ENCODE measurements at regions not wholly inside any gene's neighbourhood (a gene's known extent, or its start where the extent isn't known, plus 50 kb on each side); places are given as distances from the start of the nearest gene placed in this dataset.

GRCh38 chr12:39122562-39123204, 217.3 kb upstream of the CPNE8 start:
- intact Hi-C loops (cut with DNase I), result no loop called here
- TF ChIP-seq POLR2AphosphoS5 (IDR thresholded peaks at IDR 0.05), result no peak
- no peak for TF ChIP-seq CTCF (IDR thresholded peaks at IDR 0.05)
- Histone ChIP-seq H3K27me3 (replicated peaks; ENCODE audit: insufficient read depth) (no peaks in the 10 kb centered on the region), H3K9me3 (no peaks in the 10 kb centered on the region), H3K4me1 (replicated peaks) (no peaks in the 10 kb centered on the region), H3K4me3 (no peak overlapping the region), H3K36me3 (no peaks in the 10 kb centered on the region), H3K27ac (no peak overlapping the region)
- no peak for DNase-seq (ENCODE audit: low spot score)
- 95% methylated on average over 6 of the region's 6 CpGs for WGBS

- intact Hi-C loops (cut with DNase I), result no loop called here
- 91% methylated on average over 2 of the region's 2 CpGs for WGBS
- DNase-seq (ENCODE audit: low spot score), result no peak
- Histone ChIP-seq H3K4me3 (no peak overlapping the region), H3K36me3 (no peaks in the 10 kb centered on the region), H3K27ac (no peak overlapping the region), H3K27me3 (replicated peaks; ENCODE audit: insufficient read depth) (no peaks in the 10 kb centered on the region), H3K4me1 (replicated peaks) (no peaks in the 10 kb centered on the region), H3K9me3 (no peaks in the 10 kb centered on the region)
- no peak for TF ChIP-seq POLR2AphosphoS5 (IDR thresholded peaks at IDR 0.05)
- TF ChIP-seq POLR2A (IDR thresholded peaks at IDR 0.05), result no peak
- TF ChIP-seq CTCF (IDR thresholded peaks at IDR 0.05), result no peak
Observed at GRCh38 chr12:39116861-39117260, 211.5 kb upstream of the CPNE8 start.

GRCh38 chr12:39112064-39112463, 206.7 kb upstream of the CPNE8 start:
- no peak for DNase-seq (ENCODE audit: low spot score)

GRCh38 chr12:39105111-39105510, 199.7 kb upstream of the CPNE8 start:
- Histone ChIP-seq H3K9me3 (no peaks in the 10 kb centered on the region), H3K36me3 (no peaks in the 10 kb centered on the region), H3K27me3 (replicated peaks; ENCODE audit: insufficient read depth) (no peaks in the 10 kb centered on the region), H3K27ac (no peak overlapping the region), H3K4me3 (no peak overlapping the region), H3K4me1 (replicated peaks) (no peaks in the 10 kb centered on the region)
- intact Hi-C loops (cut with DNase I), result no loop called here
- no peak for DNase-seq (ENCODE audit: low spot score)
- no peak for TF ChIP-seq CTCF (IDR thresholded peaks at IDR 0.05)
- TF ChIP-seq POLR2A (IDR thresholded peaks at IDR 0.05), result no peak
- no peak for TF ChIP-seq POLR2AphosphoS5 (IDR thresholded peaks at IDR 0.05)

More at GRCh38 chr12:39112064-39112463, 206.7 kb upstream of the CPNE8 start:
- H3K36me3 ChIP-seq, result no peaks in the 10 kb centered on the region
- 91% methylated on average over 5 of the region's 5 CpGs for WGBS
- no peak overlapping the region for H3K4me3 ChIP-seq
- intact Hi-C loops (cut with DNase I), result no loop called here
- H3K27ac ChIP-seq, result no peak overlapping the region
- H3K9me3 ChIP-seq, result no peaks in the 10 kb centered on the region
- H3K27me3 ChIP-seq (replicated peaks; ENCODE audit: insufficient read depth), result no peaks in the 10 kb centered on the region
- H3K4me1 ChIP-seq (replicated peaks), result no peaks in the 10 kb centered on the region
- no peak for TF ChIP-seq POLR2AphosphoS5 (IDR thresholded peaks at IDR 0.05)
- no peak for TF ChIP-seq POLR2A (IDR thresholded peaks at IDR 0.05)
- TF ChIP-seq CTCF (IDR thresholded peaks at IDR 0.05), result no peak

- H3K4me3 ChIP-seq, result no peak overlapping the region
- 30% methylated on average over 8 of the region's 8 CpGs for WGBS
- H3K9me3 ChIP-seq, result no peaks in the 10 kb centered on the region
- no peaks in the 10 kb centered on the region for H3K36me3 ChIP-seq
- DNase-seq (ENCODE audit: low spot score), result peak; percentile 40
- no peak for TF ChIP-seq POLR2A (IDR thresholded peaks at IDR 0.05)
- TF ChIP-seq POLR2AphosphoS5 (IDR thresholded peaks at IDR 0.05), result no peak
- TF ChIP-seq CTCF (IDR thresholded peaks at IDR 0.05), result peak; percentile 40 to 78 (median 63)
- no peaks in the 10 kb centered on the region for H3K27me3 ChIP-seq (replicated peaks; ENCODE audit: insufficient read depth)
- no peaks in the 10 kb centered on the region for H3K4me1 ChIP-seq (replicated peaks)
- intact Hi-C loops (cut with DNase I), result loop anchor here (5.0 kb wide), 1 partner anchor 776 kb away; no protein-coding TSS in a partner anchor
- no peak overlapping the region for H3K27ac ChIP-seq
Observed at GRCh38 chr12:39103552-39104165, 198.3 kb upstream of the CPNE8 start.
